ENCODE measurements at regions not wholly inside any gene's neighbourhood (a gene's known extent, or its start where the extent isn't known, plus 50 kb on each side); places are given as distances from the start of the nearest gene placed in this dataset.

DNA sequence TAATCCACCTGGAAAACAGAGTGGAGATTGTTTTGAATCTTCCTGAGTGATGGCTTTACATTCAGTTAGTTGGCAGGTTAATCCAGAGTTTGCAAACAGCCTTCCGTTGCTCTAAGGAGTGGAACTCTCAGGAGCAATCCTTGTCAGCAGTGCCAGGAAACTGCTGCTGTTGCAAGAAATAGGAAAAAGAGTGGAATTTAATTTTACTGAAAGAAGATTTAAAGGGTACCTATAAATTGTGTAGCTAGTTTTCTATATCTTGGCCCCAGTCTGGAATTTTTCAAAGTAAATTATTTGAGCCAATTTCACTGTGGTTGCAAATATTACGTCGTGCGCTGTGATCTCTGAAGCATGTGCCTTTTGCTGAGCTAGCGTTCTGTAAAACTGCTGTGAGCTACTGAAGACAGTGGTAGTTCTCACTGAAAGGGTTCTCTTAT is 55.5 kb upstream of the SLC5A12 start:
- H3K27ac ChIP-seq, result no peak overlapping the region
- DNase-seq, result no peak
- H3K4me3 ChIP-seq, result no peak overlapping the region
- no peaks in the 10 kb centered on the region for H3K4me1 ChIP-seq
- no peaks in the 10 kb centered on the region for H3K36me3 ChIP-seq
- H3K9me3 ChIP-seq, result no peaks in the 10 kb centered on the region
- H3K27me3 ChIP-seq, result no peaks in the 10 kb centered on the region
- no peak for TF ChIP-seq POLR2A (IDR thresholded peaks at IDR 0.05)
- TF ChIP-seq, protein P1, sequence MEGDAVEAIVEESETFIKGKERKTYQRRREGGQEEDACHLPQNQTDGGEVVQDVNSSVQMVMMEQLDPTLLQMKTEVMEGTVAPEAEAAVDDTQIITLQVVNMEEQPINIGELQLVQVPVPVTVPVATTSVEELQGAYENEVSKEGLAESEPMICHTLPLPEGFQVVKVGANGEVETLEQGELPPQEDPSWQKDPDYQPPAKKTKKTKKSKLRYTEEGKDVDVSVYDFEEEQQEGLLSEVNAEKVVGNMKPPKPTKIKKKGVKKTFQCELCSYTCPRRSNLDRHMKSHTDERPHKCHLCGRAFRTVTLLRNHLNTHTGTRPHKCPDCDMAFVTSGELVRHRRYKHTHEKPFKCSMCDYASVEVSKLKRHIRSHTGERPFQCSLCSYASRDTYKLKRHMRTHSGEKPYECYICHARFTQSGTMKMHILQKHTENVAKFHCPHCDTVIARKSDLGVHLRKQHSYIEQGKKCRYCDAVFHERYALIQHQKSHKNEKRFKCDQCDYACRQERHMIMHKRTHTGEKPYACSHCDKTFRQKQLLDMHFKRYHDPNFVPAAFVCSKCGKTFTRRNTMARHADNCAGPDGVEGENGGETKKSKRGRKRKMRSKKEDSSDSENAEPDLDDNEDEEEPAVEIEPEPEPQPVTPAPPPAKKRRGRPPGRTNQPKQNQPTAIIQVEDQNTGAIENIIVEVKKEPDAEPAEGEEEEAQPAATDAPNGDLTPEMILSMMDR (IDR thresholded peaks at IDR 0.05), result no peak

DNA sequence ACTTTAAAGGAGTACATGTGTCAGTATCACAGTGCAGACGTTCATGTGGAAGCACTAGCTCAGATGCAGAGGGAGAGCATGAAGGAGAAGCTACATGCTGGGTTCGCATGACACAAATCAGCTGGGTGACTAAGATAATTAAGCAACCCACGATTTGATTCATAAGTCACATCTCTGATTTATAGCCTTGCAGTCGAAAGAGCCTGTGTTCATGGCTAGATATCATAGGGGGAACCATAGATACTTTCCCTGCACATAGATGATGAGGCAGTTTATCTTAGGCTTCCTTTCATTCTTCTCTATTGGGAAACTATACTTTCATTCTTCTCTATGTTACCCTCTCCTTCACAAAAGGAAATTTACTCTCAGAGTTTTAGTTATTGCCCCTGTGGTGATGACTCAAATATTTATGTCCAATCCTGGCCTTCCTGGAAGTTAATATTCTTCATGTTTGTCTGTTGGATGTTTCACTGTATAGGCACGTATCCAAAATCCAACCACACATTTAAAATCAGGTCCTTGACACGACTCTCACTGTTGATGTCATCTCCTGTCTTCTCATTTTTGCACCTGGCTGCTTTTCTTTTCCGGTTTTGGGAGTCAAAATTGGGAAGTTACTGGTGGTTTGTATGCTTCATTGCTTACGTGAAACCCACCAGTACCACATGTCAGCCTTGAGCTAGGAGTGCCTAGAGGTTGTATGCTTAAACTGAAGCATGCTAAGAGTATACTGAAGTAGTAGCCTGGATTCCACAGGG is 56.3 kb upstream of the SLC5A12 start:
- H3K27ac ChIP-seq, result no peak overlapping the region
- H3K4me3 ChIP-seq, result no peak overlapping the region
- DNase-seq, result no peak
- H3K9me3 ChIP-seq, result no peaks in the 10 kb centered on the region
- H3K27me3 ChIP-seq, result no peaks in the 10 kb centered on the region
- H3K36me3 ChIP-seq, result no peaks in the 10 kb centered on the region
- no peaks in the 10 kb centered on the region for H3K4me1 ChIP-seq
- TF ChIP-seq POLR2A (IDR thresholded peaks at IDR 0.05), result no peak
- TF ChIP-seq, protein P1 (IDR thresholded peaks at IDR 0.05), result no peak

GRCh38 chr11:26779074-26779865 is 57.4 kb upstream of the SLC5A12 start:
- Histone ChIP-seq H3K9me3 (peaks cover 0 to 4% (median 1%) of the 10 kb centered on the region in 4 donors), H3K27me3 (no peaks in the 10 kb centered on the region), H3K36me3 (no peaks in the 10 kb centered on the region), H3K4me3 (no peak overlapping the region), H3K4me1 (no peaks in the 10 kb centered on the region), H3K27ac (no peak overlapping the region)
- DNase-seq, result no peak
- no peak for TF ChIP-seq POLR2A (IDR thresholded peaks at IDR 0.05)
- TF ChIP-seq, protein P1 (IDR thresholded peaks at IDR 0.05), result no peak

DNA sequence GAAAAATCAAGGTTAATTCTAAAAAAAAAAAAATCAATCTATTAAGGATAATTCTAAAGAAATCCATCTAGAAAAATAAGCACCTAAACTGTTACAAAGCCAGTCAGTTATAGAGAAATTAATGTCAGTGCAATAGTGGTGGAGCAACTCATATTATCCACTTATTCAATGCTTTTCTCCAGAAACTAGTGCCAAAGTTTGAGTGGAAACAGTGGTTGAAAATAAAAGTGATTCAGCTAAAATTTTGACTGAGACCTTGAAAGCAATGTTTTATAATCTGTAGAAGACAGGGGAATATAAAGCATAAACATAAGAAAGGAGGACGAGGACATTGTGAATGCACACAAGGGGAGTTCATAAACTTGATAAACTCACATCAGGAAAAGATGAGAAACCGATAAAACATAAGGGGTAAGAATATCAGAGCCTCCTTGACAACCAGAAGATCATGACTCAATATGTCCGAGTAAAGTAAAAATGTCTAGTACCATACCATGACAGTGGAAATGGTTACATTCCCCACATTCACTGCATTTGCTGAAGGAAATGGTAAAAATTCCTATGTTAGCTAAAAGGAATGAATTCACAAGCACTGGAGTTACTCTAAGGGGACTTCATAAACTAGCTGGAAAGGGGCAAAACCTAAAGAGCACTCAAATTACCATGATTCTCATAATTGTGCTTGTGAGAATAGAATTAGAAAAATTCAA is 58.7 kb upstream of the SLC5A12 start:
- H3K27ac ChIP-seq, result no peak overlapping the region

More for the DNA sequence above, 58.7 kb upstream of the SLC5A12 start:
- H3K9me3 ChIP-seq, result peaks cover 0 to 7% (median 3%) of the 10 kb centered on the region in 4 donors
- DNase-seq, result no peak
- no peaks in the 10 kb centered on the region for H3K4me1 ChIP-seq
- TF ChIP-seq POLR2A (IDR thresholded peaks at IDR 0.05), result no peak
- TF ChIP-seq, protein P1 (IDR thresholded peaks at IDR 0.05), result no peak
- no peaks in the 10 kb centered on the region for H3K27me3 ChIP-seq
- H3K36me3 ChIP-seq, result no peaks in the 10 kb centered on the region
- H3K4me3 ChIP-seq, result no peak overlapping the region

Data from Peyer's patch (tissue), 4 donors.